Amygdala (tissue), 56 donors: ENCODE measurements at regions not wholly inside any gene's neighbourhood (a gene's known extent, or its start where the extent isn't known, plus 50 kb on each side); places are given as distances from the start of the nearest gene placed in this dataset.
"Not testable (repeated sequence)": the region's sequence is repeated elsewhere in the genome, so short reads cannot be mapped to it uniquely, and the experiment has no call there.

ENCODE experiments used
- DNase-seq, 56 donors: peaks; one replicate each; lab custom pipeline; 2025; lab: John Stamatoyannopoulos, UW

- DNase-seq: no peak
Observed at GRCh38 chr1:53398576-53399365, 60.4 kb upstream of the DMRTB1 start.

- not testable (repeated sequence) for DNase-seq
Observed at GRCh38 chr1:53399370-53400133, 59.6 kb upstream of the DMRTB1 start.

GRCh38 chr1:53400761-53401674 is 58.2 kb upstream of the DMRTB1 start:
- no peak for DNase-seq

GRCh38 chr1:53401813-53402745 is 57.1 kb upstream of the DMRTB1 start:
- DNase-seq: no peak

- DNase-seq: no peak
Observed at GRCh38 chr1:53402891-53403655, 56.1 kb upstream of the DMRTB1 start.

GRCh38 chr1:53405737-53406136 is 53.5 kb upstream of the DMRTB1 start:
- DNase-seq: no peak

- DNase-seq: no peak
Observed at GRCh38 chr1:53406551-53407235, 52.5 kb upstream of the DMRTB1 start.

- DNase-seq: no peak
Observed at GRCh38 chr1:53408013-53408754, 51.0 kb upstream of the DMRTB1 start.

- DNase-seq: no peak
Observed at GRCh38 chr1:53408755-53409129, 50.5 kb upstream of the DMRTB1 start.

GRCh38 chr1:53409233-53409632 is 50.0 kb upstream of the DMRTB1 start:
- DNase-seq: no peak
